Retina (tissue), 1 donor: ENCODE measurements at regions not wholly inside any gene's neighbourhood (a gene's known extent, or its start where the extent isn't known, plus 50 kb on each side); places are given as distances from the start of the nearest gene placed in this dataset.
"Not testable (repeated sequence)": the region's sequence is repeated elsewhere in the genome, so short reads cannot be mapped to it uniquely, and the experiment has no call there.

Source experiments
- DNase-seq: peaks from one replicate; pipeline ENCODE4 v3.0.0-alpha.2; 2016

- DNase-seq: no peak
Observed at GRCh38 chr12:93221841-93222240, 155.9 kb upstream of the NUDT4 start.

GRCh38 chr12:93223440-93224426 is 154.0 kb upstream of the NUDT4 start:
- no peak for DNase-seq

GRCh38 chr12:93225094-93225493 is 152.6 kb upstream of the NUDT4 start:
- no peak for DNase-seq

- DNase-seq: no peak
Observed at GRCh38 chr12:93226361-93226760, 151.4 kb upstream of the NUDT4 start.

GRCh38 chr12:93229494-93230325 is 148.0 kb upstream of the NUDT4 start:
- no peak for DNase-seq

GRCh38 chr12:93230326-93230720 is 147.4 kb upstream of the NUDT4 start:
- no peak for DNase-seq

- DNase-seq: no peak
Observed at GRCh38 chr12:93231938-93232337, 145.8 kb upstream of the NUDT4 start.

- no peak for DNase-seq
Observed at GRCh38 chr12:93234641-93235040, 143.1 kb upstream of the NUDT4 start.

- no peak for DNase-seq
Observed at GRCh38 chr12:93235881-93236280, 141.8 kb upstream of the NUDT4 start.

GRCh38 chr12:93237235-93237915 is 140.3 kb upstream of the NUDT4 start:
- no peak for DNase-seq

- DNase-seq: not testable (repeated sequence)
Observed at GRCh38 chr12:93238512-93239262, 139.0 kb upstream of the NUDT4 start.

- not testable (repeated sequence) for DNase-seq
Observed at GRCh38 chr12:93239789-93240188, 137.9 kb upstream of the NUDT4 start.

- DNase-seq: no peak
Observed at GRCh38 chr12:93242154-93242972, 135.4 kb upstream of the NUDT4 start.

GRCh38 chr12:93243382-93243688 is 134.4 kb upstream of the NUDT4 start:
- DNase-seq: no peak

GRCh38 chr12:93243689-93244513 is 133.8 kb upstream of the NUDT4 start:
- DNase-seq: no peak

GRCh38 chr12:93244514-93245077 is 133.1 kb upstream of the NUDT4 start:
- DNase-seq: no peak

GRCh38 chr12:93245543-93245942 is 132.2 kb upstream of the NUDT4 start:
- no peak for DNase-seq

GRCh38 chr12:93247313-93247991 is 130.3 kb upstream of the NUDT4 start:
- DNase-seq: no peak

GRCh38 chr12:93252221-93252620 is 125.5 kb upstream of the NUDT4 start:
- DNase-seq: no peak

- DNase-seq: no peak
Observed at GRCh38 chr12:93254911-93255310, 122.8 kb upstream of the NUDT4 start.
